HAP-1 (cell line): ENCODE measurements at regions not wholly inside any gene's neighbourhood (a gene's known extent, or its start where the extent isn't known, plus 50 kb on each side); places are given as distances from the start of the nearest gene placed in this dataset.
"Not testable (repeated sequence)": the region's sequence is repeated elsewhere in the genome, so short reads cannot be mapped to it uniquely, and the experiment has no call there.

Experiments
- DNase-seq, 2 experiments: peaks; one replicate each; pipeline ENCODE4 v3.0.0-alpha.2; 2016 to 2020; ENCODE audit warnings: low spot score in 2 of 2
- H3K27me3 ChIP-seq: fragments of 250-450 bp; sonication (Bioruptor Pico); 2 replicates; pipeline ENCODE4 v1.5.1; 2020; ENCODE audit warnings: low read depth, mild to moderate bottlenecking, moderate library complexity
- H3K36me3 ChIP-seq: fragments of 250-450 bp; sonication (Bioruptor Pico); replicated peaks from 2 replicates; pipeline ENCODE4 v1.5.1; 2020; ENCODE audit warnings: mild to moderate bottlenecking
- H3K4me1 ChIP-seq: fragments of 250-450 bp; sonication (Bioruptor Pico); 2 replicates; pipeline ENCODE4 v1.5.1; 2020; ENCODE audit warnings: mild to moderate bottlenecking
- H3K4me3 ChIP-seq: fragments of 250-450 bp; sonication (Bioruptor Pico); 2 replicates; pipeline ENCODE4 v1.5.1; 2020; ENCODE audit warnings: mild to moderate bottlenecking, moderate library complexity
- H3K9me3 ChIP-seq: fragments of 250-450 bp; sonication (Bioruptor Pico); 2 replicates; pipeline ENCODE4 v1.5.1; 2020; ENCODE audit warnings: mild to moderate bottlenecking, moderate library complexity
- in situ Hi-C: fragments of 300-500 bp; cut with MboI; formaldehyde crosslinking; loops from 3 replicates; pipeline ENCODE4 v1.14.3; 2020; ENCODE audit warnings: low sequenced_read_pairs, inconsistent platforms, mixed read lengths

DNA sequence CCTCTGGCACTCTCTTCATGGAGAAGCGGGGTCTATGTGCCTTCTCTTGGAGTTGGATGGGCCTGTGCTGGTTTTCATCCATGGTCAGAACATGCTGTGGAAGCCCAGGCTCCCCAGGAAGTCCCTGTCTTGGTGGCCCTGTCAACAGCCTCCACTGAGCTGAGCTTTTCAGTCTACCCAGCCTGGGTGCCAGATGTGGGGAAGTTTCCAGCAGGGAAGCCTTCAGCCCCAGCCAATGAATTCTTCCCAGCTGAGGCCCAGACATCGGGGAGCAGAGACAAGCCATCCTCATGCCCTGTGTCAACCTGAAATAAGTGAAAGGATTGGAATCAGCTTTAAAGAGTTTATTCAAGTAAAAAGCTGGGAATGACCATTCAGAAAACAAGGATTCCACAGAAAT is 75.1 kb upstream of the PGBD5 start:
- Histone ChIP-seq H3K4me3 (no peak overlapping the region), H3K9me3 (no peaks in the 10 kb centered on the region), H3K27me3 (no peaks in the 10 kb centered on the region), H3K36me3 (no peaks in the 10 kb centered on the region), H3K4me1 (no peaks in the 10 kb centered on the region)
- no peak for DNase-seq
- in situ Hi-C loops, result no loop called here

DNA sequence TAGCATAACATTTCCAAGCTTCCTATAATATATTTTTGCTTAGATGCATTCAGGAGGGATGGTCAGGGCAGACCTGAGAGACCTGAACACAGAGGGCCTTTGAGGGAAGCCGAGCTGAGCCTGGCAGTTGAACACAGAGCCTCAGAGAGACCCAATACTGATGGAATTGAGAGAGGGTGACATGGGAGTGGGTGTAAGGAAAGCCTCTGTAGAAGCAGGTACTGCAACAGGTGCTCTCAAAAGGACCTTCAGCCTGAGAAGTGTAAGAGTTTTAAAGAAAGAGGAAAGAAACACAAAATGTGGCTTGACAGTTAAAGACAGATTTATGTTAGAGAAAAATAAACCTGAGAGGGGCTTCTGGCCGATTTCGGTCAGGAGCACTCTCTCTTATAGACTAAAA is 73.9 kb upstream of the PGBD5 start:
- in situ Hi-C loops, result no loop called here
- DNase-seq, result no peak

DNA sequence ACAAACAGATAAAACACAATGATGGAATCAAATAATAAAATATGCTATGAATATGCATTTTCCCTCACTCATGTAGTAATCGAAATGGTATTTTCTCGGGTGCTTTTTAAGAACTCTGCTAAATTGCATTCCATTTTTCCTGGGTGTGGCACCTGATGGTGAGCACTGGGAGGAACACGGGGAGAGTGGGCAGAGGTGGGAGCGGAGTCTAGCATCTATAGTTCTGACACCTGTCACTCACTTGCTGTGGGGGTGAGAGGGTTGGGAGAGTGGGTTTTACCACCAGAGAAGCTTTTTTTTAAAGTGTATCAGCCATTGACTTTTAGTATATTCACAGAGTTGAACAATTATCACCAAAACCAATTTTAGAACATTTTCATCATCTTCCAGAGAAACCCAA is 73.4 kb upstream of the PGBD5 start:
- in situ Hi-C loops, result no loop called here
- Histone ChIP-seq H3K4me1 (no peaks in the 10 kb centered on the region), H3K9me3 (no peaks in the 10 kb centered on the region), H3K27me3 (no peaks in the 10 kb centered on the region), H3K4me3 (no peak overlapping the region), H3K36me3 (no peaks in the 10 kb centered on the region)
- no peak for DNase-seq

More for the DNA sequence above, 73.9 kb upstream of the PGBD5 start:
- Histone ChIP-seq H3K9me3 (no peaks in the 10 kb centered on the region), H3K36me3 (no peaks in the 10 kb centered on the region), H3K4me1 (no peaks in the 10 kb centered on the region), H3K4me3 (no peak overlapping the region), H3K27me3 (no peaks in the 10 kb centered on the region)

DNA sequence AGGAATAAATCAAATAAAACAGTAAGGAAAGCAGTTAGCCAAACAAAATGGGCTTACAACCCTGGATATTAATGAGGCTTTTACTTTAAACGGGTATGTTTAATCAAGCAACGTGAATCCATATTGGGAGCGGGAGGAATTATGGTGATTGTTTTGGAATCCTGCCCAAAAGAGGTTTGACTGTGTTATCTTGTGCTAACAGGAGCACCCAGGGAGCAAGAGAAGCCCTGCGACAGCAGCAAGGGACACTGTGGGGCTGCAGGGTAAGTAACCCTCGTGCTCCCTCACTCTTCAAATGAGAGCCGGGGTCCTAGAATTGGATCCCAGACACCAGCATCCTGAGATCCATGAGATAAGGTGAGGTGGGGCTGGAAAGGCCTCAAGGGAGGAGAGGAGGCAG is 72.6 kb upstream of the PGBD5 start:
- H3K9me3 ChIP-seq, result no peaks in the 10 kb centered on the region
- H3K4me3 ChIP-seq, result no peak overlapping the region
- in situ Hi-C loops, result no loop called here
- no peaks in the 10 kb centered on the region for H3K4me1 ChIP-seq
- no peak for DNase-seq
- no peaks in the 10 kb centered on the region for H3K36me3 ChIP-seq
- no peaks in the 10 kb centered on the region for H3K27me3 ChIP-seq

DNA sequence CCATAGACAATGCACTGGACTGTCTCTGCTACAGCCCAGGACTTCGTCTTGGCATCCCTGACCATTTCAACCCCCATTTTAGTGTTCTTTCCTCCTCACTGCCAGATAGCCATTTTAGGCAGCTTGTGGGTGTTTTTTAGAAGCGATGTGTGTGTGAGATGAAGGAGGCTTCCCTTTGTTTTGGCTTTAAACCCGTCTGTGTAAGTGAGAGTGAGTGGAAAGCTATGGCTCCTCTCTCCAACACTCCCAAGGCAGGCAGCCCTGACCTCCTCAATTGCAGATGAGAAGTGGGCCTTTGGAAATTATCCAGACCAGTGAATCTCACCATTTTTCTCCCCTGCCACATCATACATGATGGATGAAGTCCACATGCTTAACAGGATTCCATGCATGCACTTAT is 70.3 kb upstream of the PGBD5 start:
- Histone ChIP-seq H3K4me3 (no peak overlapping the region), H3K9me3 (no peaks in the 10 kb centered on the region), H3K27me3 (no peaks in the 10 kb centered on the region), H3K4me1 (no peaks in the 10 kb centered on the region), H3K36me3 (no peaks in the 10 kb centered on the region)
- in situ Hi-C loops, result no loop called here
- no peak for DNase-seq

DNA sequence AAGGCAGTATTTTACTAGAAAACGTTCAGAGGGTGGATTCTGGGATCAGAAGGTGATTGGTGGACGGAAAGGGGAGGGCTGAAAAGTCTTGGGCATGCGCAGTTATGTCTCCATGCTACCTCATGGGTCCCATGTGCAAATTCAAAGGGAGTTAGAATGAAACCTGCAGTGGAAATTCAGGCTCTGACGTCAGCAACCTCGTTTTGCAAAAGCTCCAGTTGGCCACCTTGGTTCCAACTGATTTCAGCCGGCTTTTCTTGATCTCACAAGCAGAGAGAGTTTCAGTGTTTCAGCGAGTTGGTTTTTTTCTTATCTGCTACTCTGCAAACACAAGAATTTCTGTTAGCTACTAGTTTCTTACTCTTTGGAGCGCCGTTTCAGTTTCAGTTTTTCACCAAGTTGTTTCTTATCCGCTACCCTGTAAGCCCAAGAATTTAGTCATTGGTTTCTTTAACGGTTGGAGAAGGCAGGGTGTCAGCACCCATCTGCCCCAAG is 69.8 kb upstream of the PGBD5 start:
- H3K36me3 ChIP-seq, result no peaks in the 10 kb centered on the region
- no peaks in the 10 kb centered on the region for H3K4me1 ChIP-seq
- no peak overlapping the region for H3K4me3 ChIP-seq
- no peak for DNase-seq
- H3K9me3 ChIP-seq, result no peaks in the 10 kb centered on the region
- no peaks in the 10 kb centered on the region for H3K27me3 ChIP-seq
- in situ Hi-C loops, result no loop called here

DNA sequence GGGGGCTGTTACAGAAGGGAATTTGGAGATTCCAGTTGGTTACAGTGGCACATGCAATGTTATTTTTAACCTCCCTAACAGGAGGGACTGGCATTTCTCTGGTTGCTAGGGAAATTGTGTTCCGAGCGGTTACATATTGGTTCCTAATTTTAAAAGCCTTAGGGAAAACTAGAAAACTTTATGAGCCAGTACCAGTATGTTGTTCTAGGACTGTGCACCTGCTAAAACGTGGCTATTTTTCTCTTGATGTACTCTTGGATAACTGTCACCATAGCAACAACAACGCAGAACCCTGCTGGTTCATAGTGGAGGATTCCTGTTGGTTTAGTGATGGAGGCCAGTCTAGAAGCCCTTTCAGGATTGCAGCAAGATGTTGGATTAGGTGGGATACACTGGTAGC is 68.9 kb upstream of the PGBD5 start:
- no peak for DNase-seq
- in situ Hi-C loops, result no loop called here
- Histone ChIP-seq H3K4me3 (no peak overlapping the region), H3K9me3 (no peaks in the 10 kb centered on the region), H3K4me1 (no peaks in the 10 kb centered on the region), H3K27me3 (no peaks in the 10 kb centered on the region), H3K36me3 (no peaks in the 10 kb centered on the region)

DNA sequence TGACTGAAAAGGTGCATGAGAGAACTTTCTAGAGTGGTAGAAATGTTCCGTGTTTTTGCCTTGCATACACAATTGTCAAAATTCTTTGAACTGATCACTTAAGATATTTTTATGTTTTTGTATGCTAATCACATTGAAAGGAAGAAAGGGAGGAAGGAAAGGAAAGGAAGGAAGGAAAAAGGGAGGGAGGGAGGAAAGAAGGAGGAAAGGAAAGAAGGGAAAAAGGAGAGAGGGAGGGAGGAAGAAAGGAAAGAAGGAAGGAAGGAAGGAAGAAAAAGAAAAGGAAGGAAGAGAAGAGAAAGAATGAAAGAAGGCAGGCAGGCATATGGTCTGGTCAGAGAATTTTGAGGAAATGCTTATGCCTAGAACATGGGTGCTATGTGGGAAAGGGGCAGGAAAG is 68.4 kb upstream of the PGBD5 start:
- in situ Hi-C loops, result no loop called here
- H3K9me3 ChIP-seq, result no peaks in the 10 kb centered on the region
- H3K4me1 ChIP-seq, result no peaks in the 10 kb centered on the region
- H3K4me3 ChIP-seq, result no peak overlapping the region
- DNase-seq, result no peak
- no peaks in the 10 kb centered on the region for H3K36me3 ChIP-seq
- no peaks in the 10 kb centered on the region for H3K27me3 ChIP-seq

DNA sequence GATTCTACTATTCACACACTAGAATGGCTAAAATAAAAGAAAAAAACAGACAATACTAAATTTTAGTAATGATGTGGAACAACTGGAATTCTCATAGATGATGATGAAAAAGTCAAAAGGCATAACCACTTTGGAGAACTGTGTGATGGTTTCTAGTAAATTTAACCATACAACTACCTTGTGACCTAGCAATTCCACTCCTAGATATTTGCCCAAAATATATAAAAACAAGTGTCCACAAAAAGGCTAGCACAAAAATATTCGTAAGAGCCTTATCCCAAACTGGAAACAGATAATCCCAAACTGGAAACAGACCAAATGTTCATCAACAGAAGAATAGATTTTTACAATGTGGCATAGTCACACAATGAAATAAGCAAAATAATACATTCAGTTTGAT is 67.9 kb upstream of the PGBD5 start:
- Histone ChIP-seq H3K27me3 (no peaks in the 10 kb centered on the region), H3K4me3 (no peak overlapping the region), H3K9me3 (no peaks in the 10 kb centered on the region), H3K36me3 (no peaks in the 10 kb centered on the region), H3K4me1 (no peaks in the 10 kb centered on the region)
- no peak for DNase-seq
- in situ Hi-C loops, result no loop called here

DNA sequence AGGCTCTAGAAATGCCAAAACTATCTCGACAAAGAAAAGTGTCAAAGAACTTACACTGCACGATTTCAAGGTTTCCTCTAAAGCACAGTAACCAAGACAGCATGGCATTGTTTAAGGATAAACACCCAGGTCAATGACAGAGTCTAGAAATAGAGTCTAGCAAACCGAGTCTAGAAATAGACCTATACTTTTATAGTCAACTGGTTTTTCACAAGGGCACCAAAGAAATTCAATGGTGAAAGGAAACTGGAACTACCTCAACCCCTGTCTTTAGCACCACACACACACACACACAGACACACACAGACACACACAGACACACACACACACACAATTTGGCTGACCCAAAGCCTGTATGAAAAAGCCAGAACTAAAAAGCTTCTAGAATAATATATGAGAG is 67.1 kb upstream of the PGBD5 start:
- H3K27me3 ChIP-seq, result no peaks in the 10 kb centered on the region
- H3K4me3 ChIP-seq, result no peak overlapping the region
- no peak for DNase-seq
- no peaks in the 10 kb centered on the region for H3K4me1 ChIP-seq
- H3K36me3 ChIP-seq, result no peaks in the 10 kb centered on the region
- H3K9me3 ChIP-seq, result no peaks in the 10 kb centered on the region
- in situ Hi-C loops, result no loop called here

DNA sequence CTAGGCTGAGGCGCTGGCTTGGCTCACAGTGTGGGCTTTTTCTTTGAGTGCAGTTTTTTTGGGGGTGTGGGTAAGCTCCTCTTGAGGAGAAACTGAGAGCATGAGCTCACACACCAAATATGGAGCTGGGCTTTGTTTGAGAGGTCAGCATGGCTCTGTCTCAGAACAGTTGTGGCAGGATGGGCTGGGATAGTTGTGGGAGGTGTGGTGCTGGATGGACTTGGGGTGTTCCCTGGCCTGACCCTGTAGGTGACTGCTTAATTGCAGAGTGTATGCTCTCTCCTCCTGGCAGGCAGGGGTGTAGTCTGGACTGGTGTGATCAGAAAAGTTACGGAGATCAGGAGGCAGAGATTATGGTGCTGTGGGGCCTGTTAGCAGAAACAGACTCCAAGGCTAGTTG is 64.3 kb upstream of the PGBD5 start:
- DNase-seq, result no peak
- H3K4me1 ChIP-seq, result no peaks in the 10 kb centered on the region
- no peaks in the 10 kb centered on the region for H3K9me3 ChIP-seq
- H3K4me3 ChIP-seq, result no peak overlapping the region
- no peaks in the 10 kb centered on the region for H3K27me3 ChIP-seq
- no peaks in the 10 kb centered on the region for H3K36me3 ChIP-seq
- in situ Hi-C loops, result no loop called here

DNA sequence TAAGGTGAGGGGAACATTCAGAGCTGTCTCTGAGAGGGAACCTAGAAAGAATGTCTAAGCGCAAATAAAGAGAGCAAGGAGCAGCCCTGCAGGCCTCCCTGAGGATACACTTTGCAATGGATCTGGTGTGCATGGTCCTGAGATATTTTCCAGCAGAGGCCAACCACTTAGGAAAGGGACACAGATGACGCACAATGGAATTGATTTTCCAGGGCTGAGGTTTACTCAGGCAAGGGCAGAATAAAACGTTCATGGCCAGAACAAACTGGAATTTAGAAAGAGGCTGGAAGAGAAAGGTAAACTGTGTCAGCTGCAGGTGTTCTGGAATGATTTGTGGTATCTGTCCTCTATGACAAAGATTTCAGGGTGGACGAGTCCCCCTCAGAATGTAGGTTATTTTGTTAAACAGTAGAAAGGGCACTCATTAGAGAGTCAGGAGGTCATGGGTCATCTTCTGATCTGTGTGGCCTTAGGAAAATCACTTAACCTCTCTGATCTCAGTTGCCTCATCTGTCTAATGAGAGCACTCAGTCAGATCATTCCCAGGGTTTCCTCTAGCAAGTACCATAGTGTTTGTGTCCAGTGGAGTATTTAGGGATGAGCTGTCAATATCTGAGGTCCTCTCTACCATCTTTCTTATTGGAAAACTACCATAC is 61.8 kb upstream of the PGBD5 start:
- in situ Hi-C loops, result no loop called here
- Histone ChIP-seq H3K4me1 (no peaks in the 10 kb centered on the region), H3K4me3 (no peak overlapping the region), H3K9me3 (no peaks in the 10 kb centered on the region), H3K27me3 (no peaks in the 10 kb centered on the region), H3K36me3 (no peaks in the 10 kb centered on the region)
- no peak for DNase-seq

DNA sequence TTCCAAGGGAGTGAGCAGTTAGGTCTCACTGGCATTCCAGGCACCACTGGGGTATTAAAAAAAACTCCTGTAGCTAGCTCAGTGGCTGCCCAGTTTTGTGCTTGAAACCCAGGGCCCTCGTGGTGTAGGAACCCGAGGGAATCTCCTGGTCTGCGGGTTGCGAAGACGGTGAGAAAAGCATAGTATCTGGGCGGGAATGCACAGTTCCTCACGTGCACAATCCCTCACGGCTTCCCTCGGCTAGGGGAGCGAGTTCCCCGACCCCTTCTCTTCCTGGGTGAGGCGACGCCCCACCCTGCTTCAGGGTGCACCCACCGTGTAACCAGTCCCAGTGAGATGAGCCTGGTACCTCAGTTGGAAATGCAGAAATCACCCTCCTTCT is 50.5 kb upstream of the PGBD5 start:
- Histone ChIP-seq H3K4me3 (no peak overlapping the region), H3K9me3 (no peaks in the 10 kb centered on the region), H3K36me3 (no peaks in the 10 kb centered on the region), H3K27me3 (peaks cover 7% of the 10 kb centered on the region), H3K4me1 (no peaks in the 10 kb centered on the region)
- in situ Hi-C loops, result no loop called here
- no peak for DNase-seq

DNA sequence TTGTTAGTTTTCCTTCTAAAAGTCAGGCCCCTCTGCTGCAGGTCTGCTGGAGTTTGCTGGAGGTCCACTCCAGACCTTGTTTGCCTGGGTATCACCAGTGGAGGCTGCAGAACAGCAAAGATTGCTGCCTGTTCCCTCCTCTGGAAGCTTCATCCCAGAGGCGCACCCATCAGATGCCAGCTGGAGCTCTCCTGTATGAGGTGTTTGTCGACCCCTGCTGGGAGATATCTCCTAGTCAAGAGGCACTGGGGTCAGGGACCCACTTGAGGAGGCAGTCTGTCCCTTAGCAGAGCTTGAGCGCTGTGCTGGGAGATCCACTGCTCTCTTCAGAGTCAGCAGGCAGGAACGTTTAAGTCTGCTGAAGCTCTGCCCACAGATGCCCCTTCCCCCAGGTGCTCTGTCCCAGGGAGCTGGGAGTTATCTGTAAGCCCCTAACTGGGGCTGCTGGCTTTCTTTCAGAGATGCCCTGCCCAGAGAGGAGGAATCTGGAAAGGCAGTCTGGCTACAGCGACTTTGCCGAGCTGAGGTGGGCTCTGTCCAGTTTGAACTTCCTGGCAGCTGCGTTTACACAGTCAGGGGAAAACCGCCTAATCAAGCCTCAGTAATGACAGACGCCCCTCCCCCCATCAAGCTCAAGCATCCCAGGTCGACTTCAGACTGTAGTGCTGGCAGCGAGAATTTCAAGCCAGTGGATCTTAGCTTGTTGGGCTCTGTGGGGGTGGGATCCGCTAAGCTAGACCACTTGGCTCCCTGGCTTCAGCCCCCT is 49.9 kb upstream of the PGBD5 start:
- H3K9me3 ChIP-seq, DNase-seq, H3K4me1 ChIP-seq, H3K4me3 ChIP-seq, in situ Hi-C loops, H3K36me3 ChIP-seq, H3K27me3 ChIP-seq: not testable (repeated sequence)
